A673 (cell line): ENCODE measurements at regions not wholly inside any gene's neighbourhood (a gene's known extent, or its start where the extent isn't known, plus 50 kb on each side); places are given as distances from the start of the nearest gene placed in this dataset.
A peak's percentile ranks its signal among the peaks of the same experiment; 100 is the strongest.

Source experiments
- BruUV-seq: library from RNA; stranded (reverse); fragments of 400-500 nt; replicated peaks from 2 replicates; lab custom pipeline; 2021; lab: Mats Ljungman, UMichigan
- CTCF ChIA-PET: fragments of 300-600 bp; sonication (Branson Sonifier 250); formaldehyde crosslinking; loops from one replicate; lab custom pipeline; 2022; ENCODE audit warnings: antibody characterized with exemption; lab: Charles Lee
- POLR2A ChIA-PET: fragments of 300-600 bp; sonication (Branson Sonifier 250); formaldehyde crosslinking; loops from one replicate; lab custom pipeline; 2022; ENCODE audit warnings: antibody characterized with exemption; ENCODE audit not compliant: low non-redundant PET; lab: Charles Lee
- DNase-seq: peaks from one replicate; pipeline ENCODE4 v3.0.0-alpha.2; 2015; ENCODE audit warnings: low spot score
- H3K27ac ChIP-seq: fragments of 200-600 bp; sonication (generic); 2 replicates; pipeline ENCODE4 v1.5.1; 2016; ENCODE audit warnings: mixed run types, low read depth, mild to moderate bottlenecking, mixed read lengths, antibody characterized with exemption, low read length; ENCODE audit not compliant: poor library complexity, severe bottlenecking
- H3K27me3 ChIP-seq: fragments of 200-600 bp; sonication (generic); replicated peaks from 2 replicates; pipeline ENCODE4 v1.6.1; 2017; ENCODE audit warnings: mixed run types, low read depth, mild to moderate bottlenecking, mixed read lengths, antibody characterized with exemption, low read length; ENCODE audit not compliant: insufficient read depth, poor library complexity
- H3K36me3 ChIP-seq: fragments of 200-600 bp; sonication (generic); 2 replicates; pipeline ENCODE4 v1.6.1; 2016; ENCODE audit warnings: mixed run types, mild to moderate bottlenecking, mixed read lengths, antibody characterized with exemption, low read length; ENCODE audit not compliant: insufficient read depth, poor library complexity, severe bottlenecking
- H3K4me1 ChIP-seq: fragments of 200-600 bp; sonication (generic); 2 replicates; pipeline ENCODE4 v1.6.1; 2017; ENCODE audit warnings: mixed run types, mild to moderate bottlenecking, mixed read lengths, antibody characterized with exemption, low read length; ENCODE audit not compliant: insufficient read depth, poor library complexity, severe bottlenecking
- H3K4me3 ChIP-seq: fragments of 200-600 bp; sonication (generic); 2 replicates; pipeline ENCODE4 v1.5.1; 2016; ENCODE audit warnings: low read depth, mixed run types, mild to moderate bottlenecking, mixed read lengths, low read length; ENCODE audit not compliant: poor library complexity, severe bottlenecking
- H3K9me3 ChIP-seq: fragments of 200-600 bp; sonication (generic); 2 replicates; pipeline ENCODE4 v1.6.1; 2016; ENCODE audit warnings: mixed run types, low read depth, mild to moderate bottlenecking, mixed read lengths, antibody characterized with exemption, low read length; ENCODE audit not compliant: poor library complexity, severe bottlenecking
- CTCF ChIP-seq: fragments of 300-800, 200-600 bp; sonication (generic); conservative IDR thresholded peaks from 2 replicates; pipeline ENCODE4 v1.5.1; 2017; ENCODE audit warnings: low read depth, mild to moderate bottlenecking, antibody characterized with exemption, low read length, moderate library complexity, mixed read lengths
- EZH2 ChIP-seq: fragments of 200-600 bp; sonication (generic); IDR thresholded peaks from 2 replicates; pipeline ENCODE4 v1.6.1; 2017; ENCODE audit warnings: borderline replicate concordance, low read depth, mild to moderate bottlenecking, mixed read lengths, antibody characterized with exemption, low read length; ENCODE audit not compliant: poor library complexity, severe bottlenecking
- intact Hi-C: fragments of 100-400 bp; cut with micrococcal nuclease; formaldehyde crosslinking; loops from one replicate; pipeline ENCODE4 v1.10.0; 2022; ENCODE audit not compliant: unreplicated experiment

GRCh38 chr12:17411662-17412061 is 678.3 kb downstream of the RERGL start:
- TF ChIP-seq EZH2, result no peak
- TF ChIP-seq CTCF, result no peak
- Histone ChIP-seq H3K36me3 (no peaks in the 10 kb centered on the region), H3K4me1 (no peaks in the 10 kb centered on the region), H3K27me3 (no peaks in the 10 kb centered on the region), H3K9me3 (peaks cover 5% of the 10 kb centered on the region), H3K27ac (no peak overlapping the region), H3K4me3 (no peak overlapping the region)
- no peak for DNase-seq
- POLR2A ChIA-PET, result no interaction called here
- BruUV-seq, result no TSS peak
- CTCF ChIA-PET, result no interaction called here
- intact Hi-C loops, result no loop called here

GRCh38 chr12:17388679-17389078 is 701.3 kb downstream of the RERGL start:
- ChIA-PET CTCF (no interaction called here), POLR2A (no interaction called here)
- H3K27me3 ChIP-seq, result no peaks in the 10 kb centered on the region
- H3K4me3 ChIP-seq, result no peak overlapping the region
- no peak overlapping the region for H3K27ac ChIP-seq
- peak; percentile 35 for DNase-seq
- peaks cover 4% of the 10 kb centered on the region for H3K9me3 ChIP-seq
- no peaks in the 10 kb centered on the region for H3K36me3 ChIP-seq
- H3K4me1 ChIP-seq, result no peaks in the 10 kb centered on the region
- BruUV-seq, result no TSS peak
- TF ChIP-seq EZH2, result no peak
- intact Hi-C loops, result no loop called here

- no peak for DNase-seq
- CTCF ChIA-PET, result no interaction called here
- Histone ChIP-seq H3K9me3 (peaks cover 4% of the 10 kb centered on the region), H3K4me1 (peaks cover 6% of the 10 kb centered on the region), H3K4me3 (no peak overlapping the region), H3K27me3 (no peaks in the 10 kb centered on the region), H3K27ac (no peak overlapping the region), H3K36me3 (no peaks in the 10 kb centered on the region)
- intact Hi-C loops, result no loop called here
- TF ChIP-seq EZH2 (no peak), CTCF (no peak)
- POLR2A ChIA-PET, result no interaction called here
- no TSS peak for BruUV-seq
Observed at GRCh38 chr12:17383321-17383720, 706.7 kb downstream of the RERGL start.

GRCh38 chr12:17381211-17381610 is 708.8 kb downstream of the RERGL start:
- peaks cover 13% of the 10 kb centered on the region for H3K4me1 ChIP-seq
- no peak overlapping the region for H3K27ac ChIP-seq
- ChIA-PET POLR2A (no interaction called here), CTCF (no interaction called here)
- TF ChIP-seq EZH2, result no peak
- TF ChIP-seq CTCF, result no peak
- peaks cover under 1% of the 10 kb centered on the region for H3K9me3 ChIP-seq
- intact Hi-C loops, result no loop called here
- no peaks in the 10 kb centered on the region for H3K27me3 ChIP-seq
- no peak overlapping the region for H3K4me3 ChIP-seq
- no TSS peak for BruUV-seq
- H3K36me3 ChIP-seq, result peaks cover 5% of the 10 kb centered on the region
- DNase-seq, result no peak
